ENCODE measurements at regions not wholly inside any gene's neighbourhood (a gene's known extent, or its start where the extent isn't known, plus 50 kb on each side); places are given as distances from the start of the nearest gene placed in this dataset.

DNA sequence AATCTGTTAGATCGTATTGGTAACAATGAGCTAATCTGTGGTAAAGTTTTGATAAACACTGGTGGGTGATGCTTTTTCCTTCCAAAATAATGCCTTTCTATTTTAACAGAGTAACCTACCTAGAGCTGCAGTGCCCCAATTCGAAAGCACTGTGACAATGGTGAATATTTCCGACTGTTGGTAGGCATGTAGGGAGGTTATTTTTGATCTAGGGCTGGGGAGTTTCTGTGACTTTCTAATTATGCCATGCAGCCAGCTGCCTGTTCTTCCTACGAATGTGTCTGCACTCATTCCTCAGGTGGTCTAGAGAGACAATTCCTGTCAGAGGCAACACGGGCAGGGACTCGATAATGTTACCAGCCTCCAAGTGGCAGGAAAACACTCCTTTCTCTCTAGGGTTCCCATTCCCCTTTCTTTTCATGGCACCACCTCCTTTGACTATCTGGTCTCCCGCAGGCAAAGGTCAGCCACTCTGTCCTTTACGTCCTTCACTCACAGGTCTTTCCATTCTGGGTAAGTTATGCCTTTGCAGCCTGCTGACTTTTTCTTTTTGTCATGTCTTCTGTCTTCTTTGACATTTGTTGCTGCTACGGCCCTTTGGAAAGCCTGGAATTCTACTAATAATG is 167.2 kb upstream of the MGAT5 start:
- H3K4me2 ChIP-seq (ENCODE audit: control insufficient read depth, insufficient read depth): no peak overlapping the region
- H3K27me3 ChIP-seq (replicated peaks in 1 of 2; ENCODE audit: control insufficient read depth in 2 of 2, insufficient read depth in 2 of 2, low read length in 1 of 2): no peaks in the 10 kb centered on the region
- POLR2A ChIA-PET: no interaction called here
- RAD21 ChIA-PET (ENCODE audit: unreplicated experiment): no interaction called here
- no peak overlapping the region for H3K9ac ChIP-seq (ENCODE audit: control insufficient read depth, insufficient read depth, low read length)
- SMC1A ChIA-PET (ENCODE audit: uncharacterized antibody, unreplicated experiment): interaction anchor here (0.7 to 1.0 kb wide), 3 partner anchors 31 to 200 kb away, joined by 3 to 4 read pairs (median 3); no protein-coding TSS in a partner anchor
- H4K20me1 ChIP-seq (ENCODE audit: control insufficient read depth, insufficient read depth): no peaks in the 10 kb centered on the region
- no peaks in the 10 kb centered on the region for H3K36me3 ChIP-seq (ENCODE audit: control insufficient read depth in 2 of 2, insufficient read depth in 2 of 2, low read length in 1 of 2)
- no peak overlapping the region for H2AFZ ChIP-seq (ENCODE audit: control insufficient read depth, low read depth, low read length)
- no peaks in the 10 kb centered on the region for H3K79me2 ChIP-seq (ENCODE audit: control insufficient read depth, insufficient read depth, low read length)
- TF ChIP-seq RELA (IDR thresholded peaks at IDR 0.05; ENCODE audit: borderline replicate concordance, partially characterized antibody): no peak
- TF ChIP-seq CBX5 (IDR thresholded peaks at IDR 0.05; ENCODE audit: low read depth): no peak
- TF ChIP-seq USF2 (IDR thresholded peaks at IDR 0.05; ENCODE audit: borderline replicate concordance, low read depth, low read length): no peak
- TF ChIP-seq PML (IDR thresholded peaks at IDR 0.05; ENCODE audit: low read length): no peak
- no peak for TF ChIP-seq NFYB (IDR thresholded peaks at IDR 0.05; ENCODE audit: insufficient read depth, low read depth, low read length)
- no peak for TF ChIP-seq SMAD1 (IDR thresholded peaks at IDR 0.05; ENCODE audit: low read depth, partially characterized antibody)
- TF ChIP-seq SMAD5 (IDR thresholded peaks at IDR 0.05; ENCODE audit: low read depth): no peak
- no peak for TF ChIP-seq TARDBP (IDR thresholded peaks at IDR 0.05; ENCODE audit: borderline replicate concordance)
- TF ChIP-seq E2F8 (IDR thresholded peaks at IDR 0.05; ENCODE audit: low read depth, partially characterized antibody): no peak
- no peak for TF ChIP-seq ZBED1 (IDR thresholded peaks at IDR 0.05; ENCODE audit: borderline replicate concordance)
- TF ChIP-seq HCFC1 (IDR thresholded peaks at IDR 0.05; ENCODE audit: low read length): no peak
- no peak for TF ChIP-seq BHLHE40 (IDR thresholded peaks at IDR 0.05; ENCODE audit: borderline replicate concordance in 1 of 2, low read depth in 2 of 2, low read length in 1 of 2)
- CTCF ChIA-PET: interaction anchor here (0.9 kb wide), 1 partner anchor 32 kb away, joined by 3 read pairs; no protein-coding TSS in a partner anchor
- BruUV-seq (replicated peaks): no TSS peak
- intact Hi-C loops (cut with micrococcal nuclease; ENCODE audit: unreplicated experiment) (no loop called here), in situ Hi-C loops (cut with MboI) (no loop called here)
- DNase-seq (ENCODE audit: low read depth, low spot score) (no peak), ATAC-seq (no peak), FAIRE-seq (no peak)
- no peaks in the 10 kb centered on the region for H3K9me3 ChIP-seq (replicated peaks; ENCODE audit: control insufficient read depth, insufficient read depth, low read length)
- no peaks in the 10 kb centered on the region for H3K4me1 ChIP-seq (ENCODE audit: control insufficient read depth, insufficient read depth, low read length)
- H3K4me3 ChIP-seq: no peak overlapping the region
- WGBS (ENCODE audit: insufficient coverage, insufficient replicate concordance, low lambda C conversion rate, missing lambda C conversion rate): 45% methylated on average over 9 of the region's 9 CpGs
- H3K27ac ChIP-seq (ENCODE audit: control insufficient read depth, insufficient read depth): no peak overlapping the region

Data from GM12878 (cell line).